ENCODE measurements at regions not wholly inside any gene's neighbourhood (a gene's known extent, or its start where the extent isn't known, plus 50 kb on each side); places are given as distances from the start of the nearest gene placed in this dataset.
"Not testable (repeated sequence)": the region's sequence is repeated elsewhere in the genome, so short reads cannot be mapped to it uniquely, and the experiment has no call there.

GRCh38 chr16:29261427-29262248 lies 144.9 kb downstream of the NPIPB11 start (continued):
- TF ChIP-seq, protein P1, sequence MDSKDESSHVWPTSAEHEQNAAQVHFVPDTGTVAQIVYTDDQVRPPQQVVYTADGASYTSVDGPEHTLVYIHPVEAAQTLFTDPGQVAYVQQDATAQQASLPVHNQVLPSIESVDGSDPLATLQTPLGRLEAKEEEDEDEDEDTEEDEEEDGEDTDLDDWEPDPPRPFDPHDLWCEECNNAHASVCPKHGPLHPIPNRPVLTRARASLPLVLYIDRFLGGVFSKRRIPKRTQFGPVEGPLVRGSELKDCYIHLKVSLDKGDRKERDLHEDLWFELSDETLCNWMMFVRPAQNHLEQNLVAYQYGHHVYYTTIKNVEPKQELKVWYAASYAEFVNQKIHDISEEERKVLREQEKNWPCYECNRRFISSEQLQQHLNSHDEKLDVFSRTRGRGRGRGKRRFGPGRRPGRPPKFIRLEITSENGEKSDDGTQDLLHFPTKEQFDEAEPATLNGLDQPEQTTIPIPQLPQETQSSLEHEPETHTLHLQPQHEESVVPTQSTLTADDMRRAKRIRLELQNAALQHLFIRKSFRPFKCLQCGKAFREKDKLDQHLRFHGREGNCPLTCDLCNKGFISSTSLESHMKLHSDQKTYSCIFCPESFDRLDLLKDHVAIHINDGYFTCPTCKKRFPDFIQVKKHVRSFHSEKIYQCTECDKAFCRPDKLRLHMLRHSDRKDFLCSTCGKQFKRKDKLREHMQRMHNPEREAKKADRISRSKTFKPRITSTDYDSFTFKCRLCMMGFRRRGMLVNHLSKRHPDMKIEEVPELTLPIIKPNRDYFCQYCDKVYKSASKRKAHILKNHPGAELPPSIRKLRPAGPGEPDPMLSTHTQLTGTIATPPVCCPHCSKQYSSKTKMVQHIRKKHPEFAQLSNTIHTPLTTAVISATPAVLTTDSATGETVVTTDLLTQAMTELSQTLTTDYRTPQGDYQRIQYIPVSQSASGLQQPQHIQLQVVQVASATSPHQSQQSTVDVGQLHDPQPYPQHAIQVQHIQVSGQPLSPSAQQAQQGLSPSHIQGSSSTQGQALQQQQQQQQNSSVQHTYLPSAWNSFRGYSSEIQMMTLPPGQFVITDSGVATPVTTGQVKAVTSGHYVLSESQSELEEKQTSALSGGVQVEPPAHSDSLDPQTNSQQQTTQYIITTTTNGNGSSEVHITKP (CRISPR knock-in tag; IDR thresholded peaks at IDR 0.05; ENCODE audit: low read depth) = peak; percentile 61
- 0 out of 2 replicates have a peak, but pooled peaks have one; percentile 44 for TF ChIP-seq ZNF33B (CRISPR knock-in tag; IDR thresholded peaks at IDR 0.05)
- peak; percentile 37; the same call in 1 of the 2 replicates for TF ChIP-seq RAD21 (CRISPR knock-in tag; IDR thresholded peaks at IDR 0.05)
- TF ChIP-seq ZNF772 (CRISPR knock-in tag; IDR thresholded peaks at IDR 0.05) = peak; percentile 70; the same call in 1 of the 2 replicates
- TF ChIP-seq ZNF574 (CRISPR knock-in tag; IDR thresholded peaks at IDR 0.05) = peak; percentile 61
- TF ChIP-seq ZNF331 (CRISPR knock-in tag; IDR thresholded peaks at IDR 0.05) = peak; percentile 35; the same call in 1 of the 2 replicates
- peak; percentile 34; the same call in 1 of the 2 replicates for TF ChIP-seq ZBTB26 (CRISPR knock-in tag; IDR thresholded peaks at IDR 0.05; ENCODE audit: borderline replicate concordance)
- TF ChIP-seq RBFOX2 (IDR thresholded peaks at IDR 0.05; ENCODE audit: low read depth, low read length) = peak; percentile 84
- not testable (repeated sequence) for TF ChIP-seq NR2F6 (IDR thresholded peaks at IDR 0.05)
- peak; percentile 55 for TF ChIP-seq NR2F6 (CRISPR knock-in tag; IDR thresholded peaks at IDR 0.05)
- peak; percentile 82 for TF ChIP-seq ZFX (CRISPR knock-in tag; IDR thresholded peaks at IDR 0.05; ENCODE audit: low read depth)
- TF ChIP-seq, protein P2, sequence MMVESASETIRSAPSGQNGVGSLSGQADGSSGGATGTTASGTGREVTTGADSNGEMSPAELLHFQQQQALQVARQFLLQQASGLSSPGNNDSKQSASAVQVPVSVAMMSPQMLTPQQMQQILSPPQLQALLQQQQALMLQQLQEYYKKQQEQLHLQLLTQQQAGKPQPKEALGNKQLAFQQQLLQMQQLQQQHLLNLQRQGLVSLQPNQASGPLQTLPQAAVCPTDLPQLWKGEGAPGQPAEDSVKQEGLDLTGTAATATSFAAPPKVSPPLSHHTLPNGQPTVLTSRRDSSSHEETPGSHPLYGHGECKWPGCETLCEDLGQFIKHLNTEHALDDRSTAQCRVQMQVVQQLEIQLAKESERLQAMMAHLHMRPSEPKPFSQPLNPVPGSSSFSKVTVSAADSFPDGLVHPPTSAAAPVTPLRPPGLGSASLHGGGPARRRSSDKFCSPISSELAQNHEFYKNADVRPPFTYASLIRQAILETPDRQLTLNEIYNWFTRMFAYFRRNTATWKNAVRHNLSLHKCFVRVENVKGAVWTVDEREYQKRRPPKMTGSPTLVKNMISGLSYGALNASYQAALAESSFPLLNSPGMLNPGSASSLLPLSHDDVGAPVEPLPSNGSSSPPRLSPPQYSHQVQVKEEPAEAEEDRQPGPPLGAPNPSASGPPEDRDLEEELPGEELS (CRISPR knock-in tag; IDR thresholded peaks at IDR 0.05) = peak; percentile 93
- peak; percentile 55 for TF ChIP-seq HNRNPLL (IDR thresholded peaks at IDR 0.05; ENCODE audit: low read depth, low read length, poor library complexity, severe bottlenecking)
- TF ChIP-seq KDM5B (CRISPR knock-in tag; IDR thresholded peaks at IDR 0.05; ENCODE audit: borderline replicate concordance) = peak; percentile 88
- TF ChIP-seq, protein P3, sequence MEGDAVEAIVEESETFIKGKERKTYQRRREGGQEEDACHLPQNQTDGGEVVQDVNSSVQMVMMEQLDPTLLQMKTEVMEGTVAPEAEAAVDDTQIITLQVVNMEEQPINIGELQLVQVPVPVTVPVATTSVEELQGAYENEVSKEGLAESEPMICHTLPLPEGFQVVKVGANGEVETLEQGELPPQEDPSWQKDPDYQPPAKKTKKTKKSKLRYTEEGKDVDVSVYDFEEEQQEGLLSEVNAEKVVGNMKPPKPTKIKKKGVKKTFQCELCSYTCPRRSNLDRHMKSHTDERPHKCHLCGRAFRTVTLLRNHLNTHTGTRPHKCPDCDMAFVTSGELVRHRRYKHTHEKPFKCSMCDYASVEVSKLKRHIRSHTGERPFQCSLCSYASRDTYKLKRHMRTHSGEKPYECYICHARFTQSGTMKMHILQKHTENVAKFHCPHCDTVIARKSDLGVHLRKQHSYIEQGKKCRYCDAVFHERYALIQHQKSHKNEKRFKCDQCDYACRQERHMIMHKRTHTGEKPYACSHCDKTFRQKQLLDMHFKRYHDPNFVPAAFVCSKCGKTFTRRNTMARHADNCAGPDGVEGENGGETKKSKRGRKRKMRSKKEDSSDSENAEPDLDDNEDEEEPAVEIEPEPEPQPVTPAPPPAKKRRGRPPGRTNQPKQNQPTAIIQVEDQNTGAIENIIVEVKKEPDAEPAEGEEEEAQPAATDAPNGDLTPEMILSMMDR (CRISPR knock-in tag; IDR thresholded peaks at IDR 0.05) = peak; percentile 33

All from HepG2 (cell line).